ENCODE measurements at regions not wholly inside any gene's neighbourhood (a gene's known extent, or its start where the extent isn't known, plus 50 kb on each side); places are given as distances from the start of the nearest gene placed in this dataset.
"Not testable (repeated sequence)": the region's sequence is repeated elsewhere in the genome, so short reads cannot be mapped to it uniquely, and the experiment has no call there.

- no peak for DNase-seq (ENCODE audit: low read depth in 4 of 4, low spot score in 1 of 4)
These were observed 892.4 kb upstream of the MIR17HG start for GRCh38 chr13:90455067-90455466.

GRCh38 chr13:90455823-90456222 lies 891.7 kb upstream of the MIR17HG start:
- no peak for DNase-seq (ENCODE audit: low read depth in 4 of 4, low spot score in 1 of 4)

GRCh38 chr13:90461398-90461797 lies 886.1 kb upstream of the MIR17HG start:
- DNase-seq (ENCODE audit: low read depth in 4 of 4, low spot score in 1 of 4), result no peak

- DNase-seq (ENCODE audit: low read depth in 4 of 4, low spot score in 1 of 4), result no peak
These were observed 870.3 kb upstream of the MIR17HG start for GRCh38 chr13:90477216-90477615.

- DNase-seq (ENCODE audit: low read depth in 4 of 4, low spot score in 1 of 4), result no peak
These were observed 863.6 kb upstream of the MIR17HG start for GRCh38 chr13:90483906-90484305.

GRCh38 chr13:90485436-90485835 lies 862.1 kb upstream of the MIR17HG start:
- DNase-seq (ENCODE audit: low read depth in 4 of 4, low spot score in 1 of 4), result no peak

- no peak for DNase-seq (ENCODE audit: low read depth in 4 of 4, low spot score in 1 of 4)
These were observed 854.6 kb upstream of the MIR17HG start for GRCh38 chr13:90492872-90493271.

- DNase-seq (ENCODE audit: low read depth in 4 of 4, low spot score in 1 of 4), result no peak
These were observed 853.8 kb upstream of the MIR17HG start for GRCh38 chr13:90493667-90494066.

GRCh38 chr13:90494849-90495248 lies 852.6 kb upstream of the MIR17HG start:
- not testable (repeated sequence) for DNase-seq (ENCODE audit: low read depth in 4 of 4, low spot score in 1 of 4)

- no peak for DNase-seq (ENCODE audit: low read depth in 4 of 4, low spot score in 1 of 4)
These were observed 849.4 kb upstream of the MIR17HG start for GRCh38 chr13:90498096-90498495.

- DNase-seq (ENCODE audit: low read depth in 4 of 4, low spot score in 1 of 4), result no peak
These were observed 848.7 kb upstream of the MIR17HG start for GRCh38 chr13:90498816-90499215.

GRCh38 chr13:90500569-90500968 lies 846.9 kb upstream of the MIR17HG start:
- no peak for DNase-seq (ENCODE audit: low read depth in 4 of 4, low spot score in 1 of 4)

- DNase-seq (ENCODE audit: low read depth in 4 of 4, low spot score in 1 of 4), result no peak
These were observed 845.3 kb upstream of the MIR17HG start for GRCh38 chr13:90502153-90502552.

- no peak for DNase-seq (ENCODE audit: low read depth in 4 of 4, low spot score in 1 of 4)
These were observed 844.7 kb upstream of the MIR17HG start for GRCh38 chr13:90502762-90503161.

GRCh38 chr13:90510319-90510718 lies 837.2 kb upstream of the MIR17HG start:
- DNase-seq (ENCODE audit: low read depth in 4 of 4, low spot score in 1 of 4), result no peak

GRCh38 chr13:90511903-90512302 lies 835.6 kb upstream of the MIR17HG start:
- DNase-seq (ENCODE audit: low read depth in 4 of 4, low spot score in 1 of 4), result no peak

- DNase-seq (ENCODE audit: low read depth in 4 of 4, low spot score in 1 of 4), result not testable (repeated sequence)
These were observed 832.8 kb upstream of the MIR17HG start for GRCh38 chr13:90514712-90515111.

GRCh38 chr13:90518417-90518816 lies 829.1 kb upstream of the MIR17HG start:
- no peak for DNase-seq (ENCODE audit: low read depth in 4 of 4, low spot score in 1 of 4)

GRCh38 chr13:90519157-90519556 lies 828.3 kb upstream of the MIR17HG start:
- DNase-seq (ENCODE audit: low read depth in 4 of 4, low spot score in 1 of 4), result no peak

- no peak for DNase-seq (ENCODE audit: low read depth in 4 of 4, low spot score in 1 of 4)
These were observed 820.8 kb upstream of the MIR17HG start for GRCh38 chr13:90526711-90527110.

GRCh38 chr13:90531744-90532143 lies 815.7 kb upstream of the MIR17HG start:
- no peak for DNase-seq (ENCODE audit: low read depth in 4 of 4, low spot score in 1 of 4)

- no peak for DNase-seq (ENCODE audit: low read depth in 4 of 4, low spot score in 1 of 4)
These were observed 814.5 kb upstream of the MIR17HG start for GRCh38 chr13:90532861-90533492.

- DNase-seq (ENCODE audit: low read depth in 4 of 4, low spot score in 1 of 4), result no peak
These were observed 813.6 kb upstream of the MIR17HG start for GRCh38 chr13:90533866-90534265.
